DMS153 treated with DMSO at 0.1 percent for 48 hours (cell line): ENCODE measurements at regions not wholly inside any gene's neighbourhood (a gene's known extent, or its start where the extent isn't known, plus 50 kb on each side); places are given as distances from the start of the nearest gene placed in this dataset.
"Not testable (repeated sequence)": the region's sequence is repeated elsewhere in the genome, so short reads cannot be mapped to it uniquely, and the experiment has no call there.

Experiments used
- DNase-seq: peaks from one replicate; lab custom pipeline; 2025; ENCODE audit not compliant: unreplicated experiment; lab: John Stamatoyannopoulos, UW

GRCh38 chr12:17110316-17110715 lies 504.4 kb upstream of the LMO3 start:
- no peak for DNase-seq

DNA sequence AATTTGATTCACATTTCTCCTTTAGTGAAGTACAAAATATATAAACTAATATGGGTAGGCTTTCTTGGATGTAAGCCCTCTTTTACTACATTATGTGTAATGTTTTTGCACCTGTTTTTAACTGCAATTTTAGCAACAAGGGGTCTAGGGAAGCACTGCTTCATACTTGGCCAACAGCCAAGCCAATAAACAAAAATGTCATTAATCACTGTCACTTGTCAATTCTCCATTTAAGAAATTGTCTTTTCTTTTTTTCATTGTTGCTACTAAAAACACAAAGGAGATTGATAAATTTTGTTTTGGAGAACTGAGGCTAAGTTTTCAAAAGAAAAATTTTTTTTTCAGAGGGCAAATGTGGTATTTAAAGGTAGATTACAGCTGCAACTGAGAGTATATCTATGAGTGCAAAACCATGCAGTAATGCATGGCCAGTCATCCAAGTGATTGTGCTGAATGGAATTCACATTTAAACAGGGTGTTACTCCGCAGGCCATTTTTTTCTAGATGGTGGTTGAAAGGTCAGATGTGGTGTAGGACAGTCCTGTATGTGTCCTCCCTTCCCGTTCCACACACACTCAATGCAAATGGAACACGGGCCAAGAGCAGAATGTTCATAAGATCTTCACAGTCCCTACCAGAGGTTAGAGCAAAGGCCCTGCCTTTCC lies 503.0 kb upstream of the LMO3 start:
- no peak for DNase-seq

GRCh38 chr12:17104801-17105200 lies 498.8 kb upstream of the LMO3 start:
- DNase-seq = no peak

DNA sequence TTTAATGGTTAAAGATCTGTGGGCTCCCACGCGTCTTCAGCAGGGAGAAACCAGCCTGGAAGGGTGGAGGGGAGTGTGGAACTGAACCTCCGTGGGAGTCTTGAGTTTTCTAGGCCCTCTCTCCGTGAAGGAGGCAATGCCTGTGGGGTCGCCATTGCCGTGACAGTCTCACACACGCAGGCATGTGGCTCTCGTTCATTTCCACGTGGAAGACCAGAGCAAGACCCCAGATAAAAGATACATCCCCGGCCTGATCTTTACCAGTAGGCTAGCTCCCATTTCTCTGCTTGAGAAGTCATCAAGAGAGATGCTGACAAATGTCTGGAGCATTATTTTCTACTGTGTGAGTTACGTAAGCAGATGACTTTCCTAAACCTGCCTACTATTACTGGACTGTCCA lies 491.7 kb upstream of the LMO3 start:
- DNase-seq = no peak

DNA sequence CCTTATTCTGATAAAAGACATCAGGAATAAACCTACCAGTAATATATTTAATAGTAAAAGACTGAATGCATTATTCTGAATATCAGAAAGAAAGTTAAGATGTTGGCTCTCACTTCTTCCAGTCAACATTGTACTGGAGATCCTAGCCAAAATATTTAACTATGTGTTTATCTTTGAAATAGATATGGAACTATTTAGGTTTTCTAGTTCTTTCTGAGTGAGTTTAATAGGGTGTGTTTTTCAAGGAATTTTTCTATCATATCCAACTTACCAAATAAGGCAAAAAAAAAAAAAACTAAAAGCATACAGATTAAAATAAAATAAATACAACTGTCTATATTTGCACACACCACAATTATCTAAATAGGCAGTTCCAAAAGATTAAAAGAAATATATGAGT lies 478.9 kb upstream of the LMO3 start:
- DNase-seq = no peak

DNA sequence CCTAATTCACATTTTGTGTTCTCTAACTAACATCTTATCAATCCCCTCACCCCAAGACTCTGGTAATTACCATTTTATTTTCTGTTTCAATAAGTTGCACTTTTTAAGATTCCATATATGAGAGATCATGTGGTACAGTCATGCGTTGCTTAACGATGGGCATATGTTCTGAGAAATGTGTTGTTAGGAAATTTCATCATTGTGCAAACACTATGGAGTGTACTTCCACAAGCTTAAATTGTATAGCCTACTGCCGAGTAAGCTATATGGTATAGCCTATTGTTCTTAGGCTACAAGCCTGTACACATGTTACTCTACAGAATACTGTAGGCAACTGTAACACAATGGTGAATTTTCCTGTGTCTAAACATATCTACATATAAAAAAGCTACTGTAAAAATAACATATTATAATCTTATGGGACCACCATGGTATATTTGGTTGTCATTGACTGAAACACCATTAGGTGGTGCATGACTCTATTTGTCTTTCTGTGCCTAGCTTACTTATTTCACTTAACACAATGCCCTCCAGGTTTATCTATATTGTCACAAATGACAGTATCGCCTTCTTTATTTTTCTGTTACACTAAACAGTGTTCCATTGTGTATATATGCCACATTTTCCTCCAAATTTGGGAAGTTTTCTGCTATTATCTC lies 473.4 kb upstream of the LMO3 start:
- DNase-seq = no peak

DNA sequence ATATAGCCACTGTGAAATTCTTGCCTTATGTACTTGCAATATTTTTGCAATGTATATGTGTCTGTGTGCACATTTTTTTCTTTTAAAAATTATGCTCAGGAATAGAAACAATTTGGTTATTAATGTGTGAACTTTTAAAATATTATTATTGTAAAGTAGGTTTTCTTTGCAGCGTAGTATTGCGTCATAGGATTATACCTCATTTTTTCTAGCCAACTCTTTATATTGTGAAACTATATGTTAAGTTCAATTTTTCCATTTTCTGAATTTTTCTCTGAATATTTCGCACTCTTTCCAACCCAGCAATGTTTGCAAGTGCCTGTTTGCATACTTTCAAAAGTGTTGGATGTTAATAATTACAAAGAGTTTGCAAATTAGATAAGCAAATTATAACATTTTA lies 471.6 kb upstream of the LMO3 start:
- no peak for DNase-seq

DNA sequence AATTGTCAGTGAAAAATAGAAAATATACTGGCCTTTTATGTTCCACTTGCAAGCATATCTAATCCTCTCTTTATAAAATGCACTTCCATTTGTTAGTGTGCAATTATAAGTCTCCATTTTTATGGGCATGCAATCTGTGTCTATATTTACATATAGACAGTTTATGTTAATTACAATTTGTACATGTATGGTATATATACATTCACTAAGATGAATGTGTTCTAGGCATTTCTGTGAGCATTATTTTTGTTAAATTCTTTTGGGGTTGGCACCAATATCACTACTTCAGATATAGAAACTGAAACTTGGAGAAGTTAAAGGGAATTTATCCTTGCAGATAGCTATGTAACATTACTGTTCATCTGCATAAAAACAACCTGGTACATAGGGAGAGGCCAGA lies 470.8 kb upstream of the LMO3 start:
- DNase-seq = no peak

GRCh38 chr12:17076028-17076744 lies 470.2 kb upstream of the LMO3 start:
- peak; percentile 50 for DNase-seq

DNA sequence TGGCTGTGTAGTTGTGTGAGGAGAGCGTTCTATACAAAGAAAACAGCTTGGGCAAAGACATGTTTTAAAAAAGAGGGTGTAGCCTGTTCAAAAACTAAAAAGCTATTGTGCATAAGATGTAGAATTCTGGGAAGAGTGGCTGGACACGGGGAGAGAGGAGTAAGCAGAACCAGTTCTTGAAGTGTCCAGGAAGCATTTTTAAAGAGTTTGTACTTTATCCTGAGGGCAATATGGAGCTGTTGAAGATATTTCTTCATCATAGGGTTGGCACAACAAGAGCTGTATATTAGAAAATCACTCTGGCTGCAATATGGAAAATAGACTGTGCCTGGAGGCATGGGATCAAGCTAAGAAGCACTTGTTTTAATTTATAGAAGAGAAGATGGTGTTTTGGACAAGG lies 458.9 kb upstream of the LMO3 start:
- no peak for DNase-seq

- DNase-seq = peak; percentile 10
Observed at GRCh38 chr12:17062267-17063036, 456.5 kb upstream of the LMO3 start.

DNA sequence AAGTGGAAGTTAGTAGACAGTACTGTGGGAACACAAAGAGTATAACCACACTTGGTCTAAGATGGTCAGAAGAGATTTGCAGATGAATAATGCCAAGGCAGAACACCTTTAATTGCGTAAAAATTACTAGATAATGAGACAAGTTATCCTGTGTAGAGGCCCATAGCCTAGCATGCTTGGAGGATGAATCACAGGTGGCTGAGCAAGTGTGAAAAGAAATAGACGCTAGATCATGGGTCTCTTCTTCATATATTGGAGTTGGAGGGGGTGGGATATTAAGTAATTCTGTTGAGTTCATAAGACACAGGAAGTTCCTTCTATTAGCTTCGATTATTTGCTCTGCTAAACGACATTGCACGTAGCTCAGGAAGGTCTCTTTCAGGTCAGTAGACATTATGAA lies 454.3 kb upstream of the LMO3 start:
- no peak for DNase-seq

- no peak for DNase-seq
Observed at GRCh38 chr12:17056546-17056945, 450.6 kb upstream of the LMO3 start.

DNA sequence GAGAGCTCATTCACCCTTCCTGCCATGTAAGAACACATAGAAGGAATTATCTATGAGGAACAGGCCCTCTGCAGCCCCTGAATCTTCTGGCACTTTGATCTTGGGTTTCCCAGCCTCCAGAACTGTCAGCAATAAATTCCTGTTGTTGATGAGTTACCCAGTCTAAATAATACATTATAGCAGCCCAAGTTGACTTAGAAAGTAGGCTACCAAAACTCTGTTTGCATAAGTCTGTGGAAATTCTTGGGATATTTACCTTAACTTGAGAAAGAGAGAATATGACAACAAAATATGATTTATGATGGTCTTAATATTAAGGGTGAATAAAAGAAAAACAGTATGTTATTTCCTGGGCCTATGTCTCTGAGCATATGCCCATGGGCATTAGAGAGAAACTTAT lies 433.0 kb upstream of the LMO3 start:
- no peak for DNase-seq

DNA sequence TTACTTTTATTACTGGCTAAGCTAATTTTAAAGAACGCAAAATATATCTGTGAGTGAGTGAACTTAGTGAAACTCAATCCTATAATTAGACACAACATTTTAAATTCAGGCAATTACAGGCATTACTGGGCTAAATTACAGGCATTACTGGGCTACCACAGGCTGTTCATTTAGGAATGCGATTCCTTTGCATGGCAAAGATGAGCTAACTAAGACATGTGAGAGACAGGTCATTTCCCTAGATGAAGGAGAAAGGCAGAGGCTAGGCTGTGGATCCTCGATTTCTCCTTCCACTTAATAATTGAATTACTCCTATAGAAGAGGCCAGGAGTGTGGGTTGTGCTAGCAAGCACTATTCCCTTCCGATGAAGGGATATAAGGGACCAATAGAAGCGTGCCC lies 429.4 kb upstream of the LMO3 start:
- DNase-seq = no peak

DNA sequence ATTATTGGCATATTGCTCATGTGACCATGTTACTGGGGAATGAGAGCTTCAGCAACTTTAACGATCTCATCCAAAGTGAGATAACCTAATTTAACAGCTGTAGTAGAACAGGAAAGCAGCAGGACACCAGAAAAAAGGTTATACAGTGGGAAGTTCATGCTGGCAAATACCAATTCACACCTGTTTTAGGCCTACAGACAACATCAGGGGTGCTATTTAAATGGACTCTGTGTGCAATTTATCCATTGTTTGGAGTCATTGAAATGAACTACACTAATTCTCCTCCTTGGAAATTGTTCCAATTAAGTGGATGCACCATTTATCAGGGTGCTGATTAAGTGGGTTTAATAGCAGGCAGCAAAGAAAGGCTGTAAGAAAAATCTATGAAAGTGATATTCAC lies 424.4 kb upstream of the LMO3 start:
- DNase-seq = no peak

DNA sequence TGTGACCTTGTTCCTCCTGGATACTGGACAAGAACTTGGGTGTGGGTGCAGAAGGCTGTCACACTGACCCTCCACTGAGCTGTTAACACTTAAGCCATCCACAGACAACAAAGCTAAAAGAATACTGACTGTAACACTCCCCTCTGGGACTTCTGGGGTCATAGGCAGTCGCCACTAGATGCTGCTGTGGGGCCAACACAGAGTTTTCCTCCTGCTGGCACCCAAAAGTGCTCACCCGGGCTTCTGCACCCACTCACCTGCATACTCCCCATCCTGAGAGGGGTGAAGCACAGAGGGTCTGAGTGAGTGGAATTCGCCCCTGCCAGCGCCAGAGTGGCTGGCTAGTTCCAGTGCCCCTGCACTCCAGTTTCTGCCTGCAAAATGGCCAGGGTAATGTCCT lies 422.4 kb upstream of the LMO3 start:
- no peak for DNase-seq

DNA sequence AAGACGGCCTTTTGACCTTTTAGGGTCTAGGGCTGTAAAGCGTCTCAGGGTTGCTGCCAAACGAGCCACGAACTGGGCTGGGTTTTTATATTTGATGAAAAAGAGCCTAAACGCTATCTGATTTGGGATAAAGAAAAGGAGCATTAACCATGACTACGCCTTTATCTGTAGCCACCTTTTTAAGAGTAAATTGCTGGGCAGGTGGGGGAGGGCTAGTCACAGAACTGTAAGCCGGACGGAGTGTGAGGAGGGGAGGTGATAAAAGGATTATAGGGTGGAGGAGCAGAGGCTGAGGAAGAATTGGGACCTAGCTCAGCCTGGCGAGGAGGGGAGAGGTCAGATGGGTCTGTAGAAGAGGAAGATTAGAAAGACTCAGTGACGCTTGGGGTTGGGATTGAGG lies 419.5 kb upstream of the LMO3 start:
- DNase-seq = not testable (repeated sequence)

GRCh38 chr12:17020765-17021164 lies 414.8 kb upstream of the LMO3 start:
- DNase-seq = no peak

- no peak for DNase-seq
Observed at GRCh38 chr12:17017402-17017801, 411.4 kb upstream of the LMO3 start.

- DNase-seq = no peak
Observed at GRCh38 chr12:17016116-17016864, 410.3 kb upstream of the LMO3 start.
